Stimulated activated CD8-positive, alpha-beta memory T cell treated with anti-CD3 and anti-CD28 coated beads, Interleukin-12 subunit alpha, Interleukin-12 subunit beta, amount 100 ng/mL, for 4 hours (primary cell): ENCODE measurements at regions not wholly inside any gene's neighbourhood (a gene's known extent, or its start where the extent isn't known, plus 50 kb on each side); places are given as distances from the start of the nearest gene placed in this dataset.
"Not testable (repeated sequence)": the region's sequence is repeated elsewhere in the genome, so short reads cannot be mapped to it uniquely, and the experiment has no call there.

Experiments used
- DNase-seq: peaks from one replicate; pipeline ENCODE4 v3.0.0-alpha.2; 2020; ENCODE audit warnings: low read depth

DNA sequence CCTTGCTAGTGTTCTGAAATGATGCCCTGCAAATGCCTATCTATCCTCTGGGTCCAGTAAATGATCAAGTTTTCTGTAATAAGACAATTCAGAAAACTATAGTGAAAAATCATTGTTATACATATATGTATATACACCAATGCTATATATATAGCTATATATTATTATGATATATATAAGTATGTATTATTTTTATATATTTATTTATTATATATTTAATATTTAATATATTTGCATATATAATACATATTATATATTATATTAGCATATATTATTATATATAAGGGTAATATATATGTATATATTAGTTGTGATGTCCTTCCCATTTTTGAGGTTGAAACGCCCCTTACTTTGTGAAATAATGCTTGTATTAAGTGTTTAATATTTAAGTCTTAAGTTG lies 181.4 kb upstream of the CACNA2D1 start:
- no peak for DNase-seq

DNA sequence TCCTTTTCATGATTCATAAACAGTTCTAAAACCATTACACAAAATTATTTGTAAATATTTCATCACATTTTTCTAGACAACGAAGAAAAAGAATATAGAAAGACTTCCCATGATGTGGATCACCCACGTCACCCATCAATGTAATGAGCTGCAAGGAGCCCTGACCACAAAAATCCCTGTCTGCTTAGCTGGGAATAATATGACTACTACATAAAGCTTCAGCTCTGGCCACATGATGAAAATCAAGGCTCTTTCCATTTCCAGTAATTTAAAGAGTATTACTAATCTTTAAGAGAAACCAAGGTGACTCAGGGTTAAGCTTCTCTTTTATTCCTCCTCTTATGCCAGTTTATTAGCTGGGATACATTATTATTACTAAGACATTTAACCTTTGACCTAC lies 180.8 kb upstream of the CACNA2D1 start:
- no peak for DNase-seq

DNA sequence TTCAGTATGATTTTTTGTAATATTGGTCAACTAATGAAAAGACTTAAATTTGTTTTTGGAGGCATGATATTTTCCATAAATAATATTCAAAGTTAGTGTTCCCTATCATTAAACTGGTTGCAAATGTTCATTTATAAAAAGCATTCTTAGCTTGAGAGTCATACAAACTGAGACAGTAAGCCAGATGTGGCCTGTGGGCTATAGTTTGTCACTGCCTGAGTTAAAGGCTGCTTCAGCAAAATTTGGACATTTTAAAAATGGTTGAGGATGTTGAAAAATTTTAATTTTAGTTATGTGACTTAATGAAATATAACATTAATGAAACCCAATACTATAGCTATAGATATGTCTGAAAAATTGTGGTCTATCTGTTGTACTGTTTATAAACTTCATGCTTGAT lies 180.2 kb upstream of the CACNA2D1 start:
- no peak for DNase-seq

DNA sequence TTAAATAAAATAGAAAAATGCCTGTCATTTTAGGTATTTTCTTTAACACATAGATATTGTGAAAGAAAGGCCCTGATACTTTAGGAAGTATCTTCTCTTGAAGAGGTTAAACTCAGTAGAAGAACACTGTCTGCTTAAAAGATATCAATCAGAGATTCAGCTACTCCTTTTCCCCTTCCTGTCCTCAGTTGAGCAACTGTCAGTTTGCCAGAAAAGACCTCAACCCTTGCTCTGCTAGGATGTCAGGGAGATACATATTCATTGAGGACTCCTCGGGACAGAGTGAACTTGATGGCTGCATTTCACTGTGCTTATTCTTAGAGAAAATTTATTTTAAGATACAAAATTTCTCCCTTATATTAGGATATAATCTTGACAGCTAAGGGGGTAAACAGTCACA lies 173.6 kb upstream of the CACNA2D1 start:
- no peak for DNase-seq

DNA sequence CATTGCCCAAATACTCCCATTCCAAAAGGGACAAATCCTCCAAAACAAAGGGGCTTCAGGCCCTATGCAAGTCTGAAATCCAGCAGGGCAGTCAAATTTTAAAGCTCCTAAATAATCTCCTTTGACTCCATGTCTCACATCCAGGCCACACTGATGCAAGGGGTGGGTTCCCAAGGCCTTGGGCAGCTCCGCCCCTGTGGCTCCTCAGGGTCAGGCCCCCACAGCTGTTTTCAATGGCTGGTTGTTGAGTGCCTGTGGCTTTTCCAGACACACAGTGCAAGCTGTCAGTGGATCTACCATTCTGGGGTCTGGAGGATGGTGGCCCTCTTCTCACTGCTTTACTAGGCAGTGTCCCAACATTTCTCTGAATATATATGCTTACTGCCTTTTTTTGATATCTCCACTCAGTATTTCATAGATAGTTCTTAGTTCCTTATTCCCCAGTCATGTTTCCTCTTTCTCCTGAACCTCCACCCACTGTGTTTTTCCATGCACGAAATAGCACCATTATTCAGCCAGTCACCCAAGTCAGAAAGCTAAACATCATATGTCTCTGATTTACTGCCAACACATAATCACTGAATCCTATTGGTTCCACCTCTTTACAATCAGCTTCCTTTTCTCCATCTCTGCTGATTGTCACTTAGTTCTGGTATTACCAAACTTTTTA lies 172.6 kb upstream of the CACNA2D1 start:
- DNase-seq, result no peak

DNA sequence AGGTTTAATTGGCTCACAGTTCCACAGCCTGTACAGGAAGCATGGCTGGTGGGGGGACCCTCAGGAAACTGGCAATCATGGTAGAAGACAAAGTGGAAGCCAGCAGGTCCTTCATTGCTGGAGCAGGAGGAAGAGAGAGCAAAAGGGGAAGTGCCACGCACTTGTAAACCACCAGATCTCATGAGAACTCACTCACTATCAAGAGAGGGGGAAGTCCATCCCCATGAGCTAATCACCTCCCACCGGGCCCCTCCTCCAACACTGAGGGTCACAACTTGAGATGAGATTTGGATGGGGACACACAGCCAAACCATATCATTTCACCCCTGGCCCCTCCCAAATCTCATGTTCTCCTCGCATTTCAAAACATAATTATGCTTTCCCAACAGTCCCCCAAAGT lies 171.9 kb upstream of the CACNA2D1 start:
- DNase-seq, result no peak

DNA sequence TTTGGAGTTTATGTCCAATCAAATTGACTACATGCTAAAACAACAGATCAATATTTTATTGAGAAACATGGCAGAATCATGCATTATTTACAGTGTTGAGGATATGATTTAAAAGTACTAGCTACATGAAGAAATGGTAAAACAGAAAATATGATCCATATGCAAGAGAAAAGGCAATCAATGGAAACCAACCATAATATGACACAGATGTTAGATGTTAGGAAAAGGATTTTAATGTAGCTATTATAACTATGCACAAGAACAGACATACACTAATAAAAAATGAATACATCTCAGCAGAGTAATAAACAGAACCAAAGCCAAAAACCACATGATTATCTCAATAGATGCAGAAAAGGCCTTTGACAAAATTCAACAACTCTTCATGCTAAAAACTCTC lies 166.2 kb upstream of the CACNA2D1 start:
- DNase-seq, result no peak

DNA sequence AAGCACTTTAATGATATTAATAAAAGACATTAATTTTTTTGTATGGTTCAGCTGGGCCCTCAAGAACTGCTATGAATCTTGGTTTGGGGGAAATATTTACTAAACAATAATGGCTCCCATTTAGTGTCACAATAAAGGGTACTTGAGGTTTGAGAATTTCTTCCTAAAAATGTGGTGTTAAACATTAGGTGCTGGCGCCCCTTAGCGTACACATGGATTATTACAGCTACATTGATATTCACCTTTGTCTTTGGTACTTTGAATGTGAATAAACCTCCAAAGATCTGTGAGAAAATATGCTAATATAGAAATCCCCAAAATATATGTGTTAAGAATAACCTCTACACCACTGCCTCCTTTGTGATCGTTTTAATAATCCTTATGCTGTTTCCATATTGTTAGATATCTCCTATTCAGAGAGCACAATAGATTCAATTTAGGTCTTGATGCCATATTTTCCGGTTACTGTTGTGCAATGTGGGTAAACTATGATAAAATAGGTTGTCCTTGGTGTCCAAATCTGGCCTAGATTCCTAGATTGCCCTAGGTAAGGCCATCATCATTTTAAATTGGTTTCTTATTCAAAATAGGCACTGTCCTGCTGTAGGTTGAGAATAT lies 161.8 kb upstream of the CACNA2D1 start:
- no peak for DNase-seq

DNA sequence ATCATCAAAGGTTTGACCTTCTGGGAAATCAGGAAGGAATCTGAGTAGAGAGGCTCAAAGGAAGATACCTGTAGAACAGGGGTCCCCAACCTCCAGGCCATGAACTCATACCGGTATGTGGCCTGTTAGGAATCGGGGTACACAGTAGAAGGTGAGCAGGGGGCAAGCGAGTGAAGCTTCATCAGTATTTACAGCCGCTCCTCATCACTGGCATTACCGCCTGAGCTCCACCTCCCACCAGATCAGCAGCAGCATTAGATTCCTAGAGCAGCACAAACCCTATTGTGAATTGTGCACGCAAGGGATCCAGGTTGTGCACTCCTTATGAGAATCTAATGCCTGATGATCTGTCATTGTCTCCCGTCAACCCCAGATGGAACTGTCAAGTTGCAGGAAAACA lies 158.5 kb upstream of the CACNA2D1 start:
- DNase-seq, result no peak

DNA sequence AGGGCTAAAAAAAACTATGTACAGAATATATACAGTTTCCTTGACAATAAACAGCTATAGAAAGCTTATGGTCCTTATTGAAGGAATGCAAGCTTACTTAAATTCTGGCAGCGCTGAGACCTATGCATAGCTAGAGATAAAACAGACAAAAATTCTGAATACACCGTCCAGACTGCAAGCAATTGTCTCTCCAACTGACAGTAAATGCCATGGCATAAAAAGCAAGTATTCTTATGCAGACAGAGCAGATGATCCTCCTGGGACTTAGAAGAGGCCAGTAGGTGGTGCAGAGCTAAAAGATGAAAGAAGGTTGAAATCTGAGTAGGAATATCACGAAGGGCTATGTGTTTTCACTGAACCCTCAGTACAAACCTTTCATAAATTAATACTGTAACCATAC lies 157.0 kb upstream of the CACNA2D1 start:
- no peak for DNase-seq

DNA sequence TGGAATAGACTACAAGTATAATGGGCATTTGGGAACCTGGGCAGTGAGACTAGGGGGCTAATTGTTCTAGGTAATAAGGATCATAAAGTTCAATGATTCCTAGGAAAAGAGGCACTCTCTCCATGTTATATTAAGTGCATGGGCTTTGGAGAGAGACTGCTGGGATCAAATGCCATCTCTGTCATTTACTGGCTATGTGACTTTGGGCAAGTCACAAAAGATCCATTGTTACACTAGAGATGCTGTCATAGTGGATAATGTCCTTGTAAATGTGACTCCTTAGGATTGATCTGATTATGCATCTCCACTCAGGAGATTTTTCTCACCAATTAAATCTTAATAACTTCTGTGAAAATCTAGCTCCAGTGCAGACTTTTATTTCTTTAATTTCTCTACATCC lies 156.3 kb upstream of the CACNA2D1 start:
- DNase-seq, result no peak

DNA sequence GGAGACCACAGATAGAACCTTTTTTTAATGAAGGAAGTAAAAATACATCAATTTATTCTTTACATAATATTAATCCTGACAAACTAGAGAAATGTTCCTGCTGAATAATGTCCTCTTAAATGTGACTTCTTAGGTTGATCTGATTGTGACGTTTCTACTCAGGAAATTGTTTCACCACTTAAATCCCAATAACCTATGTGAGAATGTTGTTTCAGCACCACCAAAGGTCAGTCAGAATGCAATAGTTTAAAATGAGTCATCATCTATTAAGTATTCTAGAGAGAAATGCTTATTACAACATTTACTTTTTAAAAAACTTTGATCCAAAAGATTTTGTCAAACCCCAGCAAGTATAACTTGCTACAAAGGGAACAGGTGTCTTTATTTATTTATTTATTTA lies 155.4 kb upstream of the CACNA2D1 start:
- no peak for DNase-seq

DNA sequence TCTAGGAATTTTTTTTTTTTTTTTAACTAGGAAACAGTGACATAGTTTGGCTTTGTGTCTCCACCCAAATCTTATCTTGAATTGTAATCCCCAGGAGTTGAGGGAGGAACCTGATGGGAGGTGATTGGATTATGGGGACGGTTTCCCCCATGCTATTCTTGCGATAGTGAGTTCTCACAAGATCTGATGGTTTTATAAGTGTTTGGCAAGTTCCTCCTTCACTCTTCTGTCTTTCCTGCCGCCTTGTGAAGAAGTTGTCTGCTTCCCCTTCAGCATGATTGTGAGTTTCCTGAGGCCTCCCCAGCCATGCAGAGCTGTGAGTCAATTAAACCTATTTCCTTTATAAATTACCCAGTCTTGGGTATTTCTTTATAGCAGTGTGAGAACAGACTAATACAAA lies 152.2 kb upstream of the CACNA2D1 start:
- DNase-seq, result not testable (repeated sequence)

DNA sequence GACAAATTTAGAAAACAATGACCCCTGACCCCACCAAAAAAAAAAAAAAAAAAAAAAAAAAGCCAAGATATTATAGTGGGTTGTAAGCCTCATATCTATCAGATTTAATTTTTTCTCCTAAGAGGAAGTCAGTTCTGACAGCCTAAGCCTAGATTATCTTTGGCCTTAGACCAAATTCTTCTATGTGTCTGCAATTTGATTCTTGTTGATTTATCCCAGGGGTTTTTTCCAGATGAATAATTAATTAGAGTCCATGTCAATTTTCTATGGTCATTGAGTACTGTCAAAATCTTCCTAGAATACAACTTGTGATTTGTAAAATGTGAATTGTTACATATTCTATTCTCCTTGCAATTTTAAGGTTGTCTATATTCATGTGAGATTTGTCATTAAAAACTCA lies 151.6 kb upstream of the CACNA2D1 start:
- no peak for DNase-seq

DNA sequence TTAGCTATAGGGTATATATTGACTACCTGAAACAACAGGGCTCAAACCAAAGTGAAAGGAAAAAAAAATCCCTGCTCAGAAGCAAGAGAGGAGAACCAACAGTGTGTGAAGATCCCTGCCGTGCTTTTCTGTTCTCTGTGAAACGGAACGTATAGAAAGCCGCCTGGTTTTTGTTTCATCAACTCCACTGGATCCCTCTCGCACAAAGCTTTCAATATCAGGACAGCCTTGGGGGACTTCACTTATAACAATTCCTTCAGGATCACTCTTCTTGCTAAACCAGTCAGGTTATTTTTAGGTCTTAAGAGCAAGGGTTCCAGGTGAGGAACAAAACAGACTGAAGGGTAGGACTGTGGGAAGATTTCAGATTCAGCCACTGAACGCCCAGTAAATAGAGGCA lies 151.1 kb upstream of the CACNA2D1 start:
- DNase-seq, result no peak

DNA sequence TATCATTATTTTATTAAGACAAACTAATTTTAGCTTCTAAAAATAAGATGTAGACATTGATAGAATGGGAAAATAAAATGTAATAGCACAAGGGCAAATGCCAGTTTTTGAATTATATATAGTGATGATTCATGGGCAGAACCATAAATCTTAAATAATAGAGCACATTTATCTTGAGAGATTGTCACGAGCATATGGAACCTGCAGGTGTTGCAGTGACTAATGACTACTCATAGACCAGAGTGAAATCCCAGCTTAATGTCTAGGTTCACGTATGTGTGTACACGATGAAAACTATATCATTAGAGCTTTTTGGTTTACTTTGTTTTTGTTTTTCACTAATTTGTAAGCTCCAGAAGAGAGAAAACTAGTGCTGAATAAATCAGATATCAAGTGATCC lies 150.2 kb upstream of the CACNA2D1 start:
- DNase-seq, result no peak

DNA sequence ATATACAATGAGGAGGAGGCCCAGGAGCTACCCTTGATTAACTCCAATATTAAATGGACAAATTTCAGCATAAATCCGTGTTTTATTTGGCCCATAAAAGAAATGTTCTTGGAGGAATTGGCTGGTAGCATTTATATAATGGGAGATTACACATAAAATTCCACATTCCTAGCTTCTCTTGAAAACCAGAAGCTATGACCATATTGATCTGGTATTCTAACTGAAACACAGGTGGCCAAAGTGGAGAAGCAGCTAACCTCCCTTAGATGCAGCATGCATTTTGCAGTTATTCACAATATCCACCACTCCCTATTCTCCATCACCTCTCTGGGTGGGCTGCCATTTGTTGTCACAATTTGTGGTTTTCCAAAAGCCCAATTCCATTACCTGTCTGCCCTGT lies 148.8 kb upstream of the CACNA2D1 start:
- DNase-seq, result no peak

DNA sequence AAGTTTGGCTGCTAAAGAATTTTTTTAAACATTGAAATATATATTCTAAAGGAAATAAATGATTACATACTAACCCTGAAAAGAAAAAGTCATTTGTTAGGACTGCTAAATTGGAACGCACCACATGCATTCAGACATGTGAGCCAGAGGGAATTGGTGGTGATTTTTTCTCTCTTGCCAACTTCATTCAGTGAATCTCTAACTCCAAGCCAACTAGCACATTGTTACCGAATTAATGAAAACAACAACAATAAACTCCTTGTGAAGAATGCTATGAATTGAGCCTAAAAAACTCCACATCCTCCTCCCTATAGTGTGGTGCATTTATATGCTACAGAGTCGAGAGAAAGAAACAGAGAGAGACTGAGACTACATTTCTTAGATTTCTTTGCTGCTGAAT lies 135.5 kb upstream of the CACNA2D1 start:
- DNase-seq, result no peak

DNA sequence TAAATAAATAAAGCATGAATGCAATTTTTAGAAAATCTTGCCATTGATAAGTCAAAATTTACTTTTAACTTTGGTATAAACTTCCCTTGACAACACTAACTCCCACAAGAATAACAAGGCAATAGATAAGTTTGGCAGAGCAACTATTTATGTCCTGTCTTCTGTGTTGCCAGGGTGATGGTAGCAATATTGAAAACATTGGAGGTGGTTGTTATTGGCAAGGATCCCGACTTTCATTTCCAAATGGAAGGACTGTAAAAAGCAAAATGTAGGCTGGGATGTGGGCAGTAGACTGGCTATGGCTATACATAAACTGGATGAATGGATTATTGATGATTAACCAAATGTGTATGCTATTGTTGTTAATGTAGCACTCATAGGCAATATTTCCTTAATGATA lies 134.9 kb upstream of the CACNA2D1 start:
- no peak for DNase-seq

DNA sequence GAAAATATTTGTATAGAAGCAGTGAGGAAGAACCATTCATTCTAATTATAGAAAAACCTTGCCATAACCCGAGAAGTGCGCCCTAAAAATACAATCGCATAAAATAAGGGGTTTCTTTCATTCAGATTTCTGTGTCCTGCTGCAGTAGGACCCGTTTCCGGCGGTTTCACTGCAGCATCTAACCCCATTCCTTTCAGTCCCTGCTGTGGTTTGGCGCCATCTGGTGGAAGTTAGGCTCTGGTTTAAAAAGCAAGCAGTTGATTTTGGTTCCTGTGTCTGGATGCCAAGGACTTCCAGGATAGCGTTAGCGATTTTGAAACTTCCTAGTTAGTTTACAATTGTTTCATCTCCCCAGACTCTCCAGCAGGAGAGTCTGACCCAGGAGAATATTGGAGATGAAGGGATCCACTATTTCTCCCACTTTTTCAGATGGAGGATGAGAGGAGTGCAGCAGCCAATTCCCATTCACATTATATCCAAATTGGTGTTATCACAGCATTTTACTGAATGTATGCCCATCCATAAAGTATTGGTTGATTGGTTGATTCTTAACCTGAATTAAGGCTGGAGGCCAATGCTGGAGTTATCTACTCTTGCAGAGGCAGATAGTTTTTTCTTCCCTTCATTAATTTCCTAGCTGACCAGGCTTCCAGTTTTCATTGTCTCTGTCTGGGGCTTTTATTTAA lies 128.8 kb upstream of the CACNA2D1 start:
- peak; percentile 8 for DNase-seq

DNA sequence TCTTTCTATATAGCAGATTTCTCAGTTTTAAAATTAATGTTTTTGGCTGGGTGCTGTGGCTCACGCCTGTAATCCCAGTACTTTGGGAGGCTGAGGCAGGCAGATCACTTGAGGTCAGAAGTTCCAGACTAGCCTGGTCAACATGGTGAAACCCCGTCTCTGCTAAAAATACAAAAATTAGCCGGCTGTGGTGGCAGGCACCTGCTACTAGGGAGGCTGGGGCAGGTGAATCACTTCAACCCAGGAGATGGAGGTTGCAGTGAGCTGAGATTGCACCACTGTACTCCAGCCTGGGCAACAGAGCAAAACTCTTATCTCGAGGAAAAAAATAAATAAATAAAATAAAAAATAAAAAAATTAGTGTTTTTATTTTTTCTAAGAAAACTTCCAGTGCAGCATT lies 127.5 kb upstream of the CACNA2D1 start:
- DNase-seq, result not testable (repeated sequence)

DNA sequence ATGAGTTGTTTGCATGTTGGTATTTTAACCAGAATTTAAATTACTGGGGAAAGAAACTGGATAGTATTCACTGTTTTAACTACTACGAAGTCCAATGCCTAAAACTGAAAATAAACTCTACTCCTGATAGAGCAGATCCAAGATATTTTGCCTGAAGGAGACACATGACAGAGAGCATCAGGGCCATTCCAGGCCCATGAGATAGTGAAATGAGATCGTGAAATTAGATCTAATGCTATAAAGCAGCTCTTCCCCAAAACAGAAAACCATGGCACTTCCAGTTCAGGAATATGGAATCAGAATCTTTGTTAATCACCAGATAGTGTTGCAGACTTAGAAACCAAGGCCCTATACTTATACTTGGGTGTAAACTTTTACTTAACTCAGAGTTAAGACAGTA lies 124.3 kb upstream of the CACNA2D1 start:
- DNase-seq, result no peak

DNA sequence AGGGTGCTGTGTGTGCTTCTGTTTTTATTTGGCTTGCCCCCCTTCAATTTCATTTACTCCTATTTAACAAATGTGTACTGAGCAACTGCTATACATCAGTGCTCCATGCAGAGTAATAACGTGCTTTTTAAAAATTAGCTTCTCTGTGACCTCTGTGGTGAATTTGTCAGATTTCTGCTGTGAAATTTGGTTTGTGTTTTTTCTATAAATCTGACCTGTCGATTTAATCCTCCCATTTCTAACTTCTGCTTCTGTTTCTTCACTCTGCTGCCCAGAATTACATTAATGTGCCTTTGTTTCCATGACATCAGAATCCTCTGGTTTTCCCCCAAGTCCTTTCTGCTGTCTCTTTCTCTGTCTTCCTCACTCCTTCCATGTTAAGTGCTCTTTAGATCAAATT lies 123.8 kb upstream of the CACNA2D1 start:
- DNase-seq, result no peak

DNA sequence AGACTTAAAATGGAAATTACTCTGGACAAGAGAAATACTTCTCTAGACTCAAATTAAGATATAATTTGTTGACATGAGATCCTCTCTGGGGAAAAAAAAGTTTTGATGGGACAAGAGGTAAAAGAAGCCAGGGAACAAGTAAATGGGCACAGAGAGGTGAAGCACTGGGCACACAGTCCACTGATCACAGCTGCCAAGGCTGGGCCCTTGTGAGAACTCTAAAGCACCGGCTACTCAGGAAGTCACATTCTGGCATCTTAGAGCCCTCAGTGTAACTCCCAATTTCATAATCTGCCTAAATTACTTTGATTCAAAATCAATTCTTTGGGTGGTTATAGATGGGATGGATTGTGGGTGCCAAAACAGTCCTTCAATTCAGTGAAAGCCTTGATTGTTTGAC lies 123.2 kb upstream of the CACNA2D1 start:
- no peak for DNase-seq
